GM19043 (cell line): ENCODE measurements at regions not wholly inside any gene's neighbourhood (a gene's known extent, or its start where the extent isn't known, plus 50 kb on each side); places are given as distances from the start of the nearest gene placed in this dataset.
"Not testable (repeated sequence)": the region's sequence is repeated elsewhere in the genome, so short reads cannot be mapped to it uniquely, and the experiment has no call there.

Experiments used
- ATAC-seq: cut with Tn5 transposase; IDR thresholded peaks from one replicate; pipeline ENCODE4 v1.9.1; 2021; ENCODE audit warnings: low read depth; ENCODE audit not compliant: unreplicated experiment

GRCh38 chr2:147440734-147441133 is 404.1 kb upstream of the ACVR2A start:
- ATAC-seq: no peak

- ATAC-seq: no peak
These were observed 404.8 kb upstream of the ACVR2A start for GRCh38 chr2:147439986-147440385.

DNA sequence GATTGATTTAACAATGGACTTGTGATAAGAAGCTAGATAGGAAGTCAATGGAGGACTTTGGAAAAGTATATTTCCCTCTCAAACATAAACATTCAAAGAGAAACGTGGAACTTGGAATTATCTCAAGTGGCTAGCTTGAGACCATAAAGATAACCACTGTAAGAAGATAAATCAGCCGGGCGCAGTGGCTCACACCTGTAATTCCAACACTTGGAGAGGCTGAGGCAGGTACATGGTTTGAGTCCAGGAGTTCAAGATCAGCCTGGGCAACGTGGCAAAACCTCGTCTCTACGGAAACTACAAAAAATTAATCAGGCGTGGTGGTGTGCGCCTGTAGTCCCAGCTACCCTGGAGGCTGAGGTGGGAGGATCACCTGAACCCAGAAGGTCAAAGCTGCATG is 405.9 kb upstream of the ACVR2A start:
- ATAC-seq: no peak

DNA sequence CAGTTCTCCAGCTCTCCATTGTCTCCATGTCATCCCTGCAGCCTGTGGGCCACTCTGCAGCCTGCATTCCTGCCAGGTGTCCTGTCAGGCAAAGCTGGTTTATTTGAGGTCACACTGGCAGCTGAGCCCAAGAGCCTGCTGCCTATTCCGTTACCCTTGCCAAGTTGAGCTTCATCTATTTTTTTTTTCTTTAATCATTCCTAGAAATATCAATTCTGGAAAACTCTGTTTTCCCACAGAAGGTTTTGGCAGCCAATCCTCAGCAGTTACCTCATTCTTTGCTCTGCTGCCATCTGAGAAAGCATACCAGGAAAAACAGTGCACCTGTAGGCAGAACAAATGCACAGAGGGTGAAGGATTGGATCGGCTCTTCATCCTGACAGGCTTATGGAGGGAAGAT is 411.0 kb upstream of the ACVR2A start:
- no peak for ATAC-seq

GRCh38 chr2:147430408-147430807 is 414.4 kb upstream of the ACVR2A start:
- ATAC-seq: no peak

DNA sequence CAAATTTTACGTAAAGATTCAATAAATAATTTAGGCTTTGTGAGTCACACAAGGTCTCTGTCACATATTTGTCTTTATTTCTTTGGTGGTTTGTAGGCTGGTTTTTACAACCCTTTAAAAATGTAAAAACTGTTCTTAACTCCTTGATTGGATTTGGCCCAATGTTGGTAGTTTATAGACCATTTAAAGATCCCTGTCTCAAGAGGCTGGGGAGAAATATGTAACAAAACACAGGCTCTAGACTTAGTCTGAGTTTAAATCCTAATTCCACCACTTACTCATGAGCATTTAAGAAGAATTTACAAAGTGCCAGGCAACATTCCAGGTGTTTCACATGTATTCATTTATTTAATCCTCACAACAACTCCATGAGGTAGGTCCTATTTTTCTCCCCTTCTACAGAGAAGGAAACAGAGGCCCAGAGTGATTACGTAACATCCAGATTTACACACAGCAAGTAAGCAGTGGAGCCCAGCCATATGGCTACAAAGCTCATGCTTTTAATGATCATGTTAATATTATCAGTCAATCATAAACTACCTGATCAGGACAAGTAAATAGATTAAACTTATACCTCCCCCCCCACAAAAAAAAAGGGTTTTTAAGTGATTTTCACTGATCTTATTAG is 416.6 kb upstream of the ACVR2A start:
- no peak for ATAC-seq

- no peak for ATAC-seq
These were observed 419.3 kb upstream of the ACVR2A start for GRCh38 chr2:147425437-147426029.

- ATAC-seq: no peak
These were observed 420.1 kb upstream of the ACVR2A start for GRCh38 chr2:147424766-147425165.

DNA sequence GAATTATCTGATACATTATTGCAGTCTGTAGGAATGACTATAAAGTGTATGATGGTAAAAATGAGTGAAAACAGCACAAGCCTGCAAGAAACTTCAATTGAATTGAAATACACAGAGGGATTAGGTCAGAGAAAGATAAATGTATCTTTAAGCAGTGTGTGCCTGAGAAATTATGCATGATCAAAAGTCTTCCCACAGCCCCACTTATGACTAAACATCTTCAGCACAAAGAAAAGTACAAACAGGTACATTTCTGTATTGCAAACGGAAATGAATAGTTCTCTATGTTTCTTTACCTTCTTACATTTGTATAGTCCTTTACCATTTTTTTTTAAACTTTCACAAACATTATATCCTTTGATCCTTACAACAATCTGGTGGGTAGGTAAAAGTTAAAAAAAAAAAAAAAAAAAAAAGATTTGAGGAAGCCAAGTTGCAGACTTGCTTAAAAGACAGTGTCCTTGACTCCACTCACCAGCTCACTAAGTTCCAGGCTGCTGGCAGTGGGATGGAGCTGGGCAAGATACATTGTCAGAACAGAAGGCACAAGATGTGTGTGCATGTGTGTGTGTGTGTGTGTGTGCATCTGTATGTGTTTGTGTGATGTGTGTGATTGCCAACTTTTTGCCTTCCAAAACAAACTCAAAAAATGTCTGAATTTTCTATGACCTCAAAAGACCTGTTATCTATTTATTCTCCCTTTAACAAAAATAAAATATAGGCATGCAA is 423.7 kb upstream of the ACVR2A start:
- ATAC-seq: no peak

DNA sequence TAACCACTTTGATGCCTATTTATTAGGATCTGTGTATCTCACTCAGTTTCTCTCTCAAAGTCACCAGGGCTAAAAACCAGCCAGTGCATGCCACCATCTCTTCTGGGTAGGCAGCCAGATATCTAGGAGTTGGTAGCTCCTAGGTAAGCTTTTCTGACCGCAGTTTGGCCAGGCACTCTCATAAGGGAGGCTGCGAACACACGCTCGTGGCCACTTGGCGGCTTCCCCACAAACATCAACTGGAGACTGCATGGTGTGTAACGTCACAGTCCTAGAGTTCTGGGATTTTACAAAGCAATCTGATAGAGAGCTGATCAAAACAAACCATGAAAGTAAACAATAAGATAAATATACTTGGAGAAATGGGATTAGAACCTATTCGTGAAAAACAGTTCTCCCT is 424.3 kb upstream of the ACVR2A start:
- ATAC-seq: no peak

DNA sequence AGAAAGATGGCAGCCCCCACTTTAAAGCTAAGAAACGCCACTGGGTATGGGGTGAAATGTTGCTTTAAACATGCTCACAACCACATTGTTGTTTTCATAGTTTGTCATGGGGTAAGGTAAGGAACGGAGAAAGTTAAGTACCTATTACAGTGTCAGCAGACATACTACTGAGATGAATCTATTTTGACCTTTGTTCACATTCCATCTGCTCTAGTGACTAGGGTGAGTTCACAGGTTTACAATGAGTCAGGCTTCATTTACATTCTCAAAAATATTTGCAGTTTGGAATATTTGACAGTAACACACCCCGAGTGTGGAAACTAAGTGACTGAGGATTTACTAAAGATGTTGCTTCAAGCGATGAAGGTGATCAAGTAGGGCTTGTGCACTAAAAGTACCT is 428.7 kb upstream of the ACVR2A start:
- ATAC-seq: no peak

DNA sequence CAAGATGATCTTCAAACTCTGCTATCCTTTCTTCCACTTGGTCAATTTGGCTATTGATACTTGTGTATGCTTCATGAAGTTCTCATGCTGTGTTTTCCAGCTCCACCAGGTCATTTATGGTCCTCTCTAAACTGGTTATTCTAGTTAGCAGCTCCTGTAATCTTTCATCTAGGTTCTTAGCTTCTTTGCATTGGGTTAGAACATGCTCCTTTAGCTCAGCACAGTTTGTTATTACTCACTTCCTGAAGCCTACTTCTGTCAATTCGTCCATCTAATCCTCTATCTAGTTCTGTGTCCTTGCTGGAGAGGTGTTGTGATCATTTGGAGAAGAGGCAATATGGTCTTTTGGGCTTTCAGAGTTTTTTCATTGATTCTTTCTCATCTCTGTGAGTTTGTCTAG is 430.2 kb upstream of the ACVR2A start:
- not testable (repeated sequence) for ATAC-seq

DNA sequence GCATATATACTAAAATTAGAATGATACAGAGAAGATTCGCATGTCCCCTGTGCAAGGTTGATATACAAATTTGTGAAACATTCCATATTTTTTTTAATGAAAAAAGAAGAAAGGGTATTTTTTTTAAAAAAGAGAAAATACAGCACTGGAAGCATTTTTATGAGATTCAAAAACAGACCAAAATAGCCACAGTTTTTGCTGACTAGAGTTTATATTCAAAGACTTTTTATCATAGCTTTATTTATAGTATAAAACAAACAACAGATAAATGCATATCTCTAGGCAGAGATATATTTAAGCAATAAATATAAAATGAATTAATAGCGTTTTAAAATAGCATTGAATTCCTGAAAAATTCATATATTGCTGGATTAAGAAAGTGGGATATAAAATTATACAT is 436.5 kb upstream of the ACVR2A start:
- no peak for ATAC-seq

DNA sequence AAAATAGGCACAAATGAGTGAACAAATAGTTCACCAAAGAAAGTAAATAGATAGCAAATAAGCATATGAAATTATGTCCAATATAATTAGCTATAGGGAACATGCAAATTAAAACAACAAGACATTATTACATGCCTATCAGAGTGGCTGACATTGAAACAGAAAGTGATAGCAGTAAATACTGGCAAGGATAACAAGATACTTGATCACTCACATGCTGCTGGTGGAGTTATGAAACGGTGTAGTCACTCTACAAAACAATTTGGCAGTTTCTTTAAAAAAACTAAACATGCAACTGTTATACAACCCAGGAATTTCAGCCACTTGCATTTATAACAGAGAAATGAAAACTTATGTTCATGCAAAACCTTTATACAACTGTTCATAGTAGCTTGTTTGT is 439.2 kb upstream of the ACVR2A start:
- no peak for ATAC-seq

DNA sequence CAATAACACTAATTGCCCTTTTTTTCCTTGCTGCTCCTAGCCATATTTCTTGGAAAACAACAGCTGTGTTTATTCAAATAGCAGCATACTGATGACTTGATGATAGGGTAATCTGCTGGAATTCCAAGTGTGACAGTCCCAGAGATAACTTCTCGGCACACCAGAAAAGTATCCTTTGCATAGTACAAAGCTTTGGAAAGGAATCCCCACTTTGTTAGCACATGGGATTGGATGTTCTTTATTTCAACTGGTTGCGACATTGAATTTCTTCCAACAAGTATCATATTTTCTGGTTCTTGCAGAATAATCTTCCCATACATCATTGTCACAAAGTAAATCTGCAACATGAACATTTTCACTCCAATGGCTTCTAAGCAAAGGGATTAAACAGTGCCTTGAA is 445.8 kb upstream of the ACVR2A start:
- ATAC-seq: no peak

GRCh38 chr2:147398301-147398700 is 446.5 kb upstream of the ACVR2A start:
- ATAC-seq: no peak

DNA sequence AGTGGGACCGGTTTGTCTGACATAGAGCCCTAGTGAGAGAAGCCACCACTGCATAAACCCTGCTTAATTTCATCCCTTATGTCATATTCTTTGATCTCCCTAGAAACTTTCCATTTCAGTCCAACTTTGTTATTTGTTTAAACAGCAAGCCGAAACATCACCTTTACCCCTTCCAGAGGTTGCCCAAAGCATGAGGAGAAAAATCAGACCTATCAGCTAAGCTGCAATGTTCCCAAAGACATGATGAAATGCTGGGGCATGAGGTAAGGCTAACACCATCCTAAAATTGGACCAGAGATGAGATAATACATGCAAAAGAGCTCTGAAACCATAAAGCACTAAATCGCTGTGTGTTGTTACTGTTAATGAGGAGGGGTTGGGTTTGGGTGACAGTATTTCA is 447.9 kb upstream of the ACVR2A start:
- ATAC-seq: no peak

DNA sequence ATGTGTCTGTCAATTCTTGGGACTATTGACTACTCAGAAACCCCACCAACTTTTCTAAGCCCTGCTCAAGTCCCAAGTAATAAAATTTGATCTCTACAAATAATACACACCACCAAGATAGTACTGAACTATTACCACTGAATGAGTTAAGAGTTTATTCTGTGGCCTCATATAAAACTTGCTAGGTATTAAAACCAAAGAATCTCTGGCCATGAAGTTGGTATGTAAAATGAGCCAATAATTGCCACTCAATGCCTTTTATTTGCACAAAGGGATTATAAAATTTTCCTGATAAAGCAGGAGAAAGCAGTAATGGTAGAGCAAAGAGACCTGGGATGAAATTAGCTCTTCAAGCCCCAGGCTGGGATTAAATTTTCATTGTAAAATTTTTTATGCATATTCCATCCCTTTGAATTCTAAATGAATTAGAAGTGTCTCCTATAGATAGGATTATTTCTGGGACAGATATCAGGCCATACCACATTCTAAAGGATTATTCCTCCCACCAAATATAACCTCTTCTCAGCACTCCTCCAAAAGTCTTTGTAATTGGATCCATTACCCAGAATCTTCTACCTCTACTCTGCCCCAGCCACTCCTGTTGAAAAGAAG is 450.5 kb upstream of the ACVR2A start:
- no peak for ATAC-seq

DNA sequence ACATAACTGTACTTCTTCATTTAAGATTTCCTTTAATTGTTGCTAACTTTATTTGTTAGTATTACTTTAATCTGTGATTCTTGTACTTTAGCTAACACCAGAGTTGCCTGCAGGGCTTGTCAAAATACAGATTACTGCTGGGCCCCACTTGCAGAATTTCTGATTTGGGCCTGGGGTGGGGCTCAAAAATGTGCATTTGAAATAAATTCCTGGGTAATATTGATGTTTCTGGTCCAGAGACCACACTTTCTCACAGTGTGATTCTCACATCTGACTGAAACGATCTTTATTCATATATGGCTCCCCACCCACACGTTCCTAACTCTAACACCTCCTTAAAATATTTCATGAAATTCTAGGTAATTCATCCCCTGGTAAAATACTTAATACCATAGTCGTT is 452.6 kb upstream of the ACVR2A start:
- no peak for ATAC-seq

- ATAC-seq: no peak
These were observed 454.4 kb upstream of the ACVR2A start for GRCh38 chr2:147390475-147390874.

DNA sequence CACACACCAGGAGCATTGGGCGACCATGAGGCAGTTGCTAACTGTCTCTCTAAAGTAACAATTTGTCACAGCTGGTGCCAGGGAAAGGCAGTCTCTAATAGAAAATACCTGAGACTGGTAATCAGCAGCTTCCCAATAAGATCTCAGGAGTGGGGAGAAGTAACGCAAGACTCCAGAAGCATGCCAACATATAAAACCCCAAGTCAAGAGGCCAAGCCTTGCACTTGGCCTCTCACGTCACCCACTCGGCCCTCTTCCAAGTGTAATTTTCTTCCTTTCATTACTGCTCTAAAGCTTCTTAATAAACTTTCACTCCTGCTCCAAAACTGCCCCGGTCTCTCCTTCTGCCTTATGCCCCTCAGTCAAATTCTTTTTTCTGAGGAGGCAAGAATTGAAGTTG is 455.6 kb upstream of the ACVR2A start:
- ATAC-seq: no peak

DNA sequence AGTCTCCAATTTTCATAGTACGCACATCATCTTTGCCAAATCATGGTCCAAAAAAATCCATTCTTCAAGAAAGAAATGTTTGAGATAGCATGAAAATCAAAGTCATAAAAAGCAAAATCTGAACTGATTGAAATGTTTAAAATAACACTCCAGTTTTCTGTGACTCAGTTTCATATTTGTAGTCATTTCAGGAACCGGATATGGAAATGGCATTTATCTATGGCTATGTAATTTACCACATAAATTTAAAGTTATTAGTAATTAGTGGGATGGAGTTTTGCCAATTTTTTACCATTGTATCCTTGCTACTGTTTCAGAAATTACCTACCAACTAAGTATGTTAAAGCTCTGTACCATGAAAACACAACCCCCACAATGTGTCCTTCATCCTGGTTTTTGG is 456.6 kb upstream of the ACVR2A start:
- ATAC-seq: no peak
